IPS-20b (cell line): ENCODE measurements at regions not wholly inside any gene's neighbourhood (a gene's known extent, or its start where the extent isn't known, plus 50 kb on each side); places are given as distances from the start of the nearest gene placed in this dataset.

Experiments used
- H3K27ac ChIP-seq: one replicate; pipeline ENCODE4 v1.5.1; 2013; ENCODE audit warnings: low read length
- H3K27me3 ChIP-seq: 2 replicates; pipeline ENCODE4 v1.6.1; 2013; ENCODE audit warnings: mild to moderate bottlenecking, low read length, inconsistent platforms; ENCODE audit not compliant: insufficient read depth
- H3K36me3 ChIP-seq: 2 replicates; pipeline ENCODE4 v1.6.1; 2013; ENCODE audit warnings: low read depth, mild to moderate bottlenecking, inconsistent platforms, low read length, moderate library complexity; ENCODE audit not compliant: insufficient read depth
- H3K4me1 ChIP-seq: 2 replicates; pipeline ENCODE4 v1.6.1; 2013; ENCODE audit warnings: mild to moderate bottlenecking, control low read depth, inconsistent platforms, low read length, moderate library complexity; ENCODE audit not compliant: insufficient read depth
- H3K4me3 ChIP-seq: 2 replicates; pipeline ENCODE4 v1.5.1; 2013; ENCODE audit warnings: mild to moderate bottlenecking, low read length, inconsistent platforms
- H3K9ac ChIP-seq: 2 replicates; pipeline ENCODE4 v1.6.1; 2013; ENCODE audit warnings: low read depth, mild to moderate bottlenecking, inconsistent platforms, low read length, moderate library complexity
- H3K9me3 ChIP-seq: 2 replicates; pipeline ENCODE4 v1.6.1; 2013; ENCODE audit warnings: mild to moderate bottlenecking, low read depth, low read length, inconsistent platforms; ENCODE audit not compliant: insufficient read depth

- Histone ChIP-seq H3K4me1 (no peaks in the 10 kb centered on the region), H3K27ac (no peak overlapping the region), H3K27me3 (no peaks in the 10 kb centered on the region), H3K9me3 (no peaks in the 10 kb centered on the region), H3K36me3 (no peaks in the 10 kb centered on the region), H3K9ac (no peak overlapping the region), H3K4me3 (no peak overlapping the region)
These were observed 50.4 kb upstream of the ENPP7 start for GRCh38 chr17:79680318-79680695.

GRCh38 chr17:79679631-79680317 is 51.0 kb upstream of the ENPP7 start:
- H3K27me3 ChIP-seq, result no peaks in the 10 kb centered on the region

GRCh38 chr17:79678736-79679255 is 51.9 kb upstream of the ENPP7 start:
- peaks cover 3% of the 10 kb centered on the region; the same call in 1 of the 2 replicates for H3K9me3 ChIP-seq
- no peak overlapping the region for H3K27ac ChIP-seq
- H3K36me3 ChIP-seq, result no peaks in the 10 kb centered on the region
- H3K27me3 ChIP-seq, result no peaks in the 10 kb centered on the region
- no peak overlapping the region for H3K4me3 ChIP-seq
- H3K9ac ChIP-seq, result no peak overlapping the region
- H3K4me1 ChIP-seq, result no peaks in the 10 kb centered on the region

More at GRCh38 chr17:79679631-79680317, 51.0 kb upstream of the ENPP7 start:
- Histone ChIP-seq H3K27ac (no peak overlapping the region), H3K4me1 (no peaks in the 10 kb centered on the region), H3K9ac (no peak overlapping the region), H3K9me3 (no peaks in the 10 kb centered on the region), H3K36me3 (no peaks in the 10 kb centered on the region), H3K4me3 (no peak overlapping the region)

- Histone ChIP-seq H3K9me3 (peaks cover 8% of the 10 kb centered on the region; the same call in 1 of the 2 replicates), H3K27me3 (no peaks in the 10 kb centered on the region), H3K9ac (no peak overlapping the region), H3K27ac (no peak overlapping the region), H3K4me1 (no peaks in the 10 kb centered on the region), H3K4me3 (no peak overlapping the region), H3K36me3 (no peaks in the 10 kb centered on the region)
These were observed 52.5 kb upstream of the ENPP7 start for GRCh38 chr17:79678091-79678735.

GRCh38 chr17:79677646-79678045 is 53.1 kb upstream of the ENPP7 start:
- peaks cover 8% of the 10 kb centered on the region; the same call in 1 of the 2 replicates for H3K9me3 ChIP-seq
- H3K4me1 ChIP-seq, result no peaks in the 10 kb centered on the region
- no peaks in the 10 kb centered on the region for H3K36me3 ChIP-seq
- no peak overlapping the region for H3K27ac ChIP-seq
- no peak overlapping the region for H3K4me3 ChIP-seq
- H3K27me3 ChIP-seq, result no peaks in the 10 kb centered on the region
- no peak overlapping the region for H3K9ac ChIP-seq

- no peaks in the 10 kb centered on the region for H3K27me3 ChIP-seq
- peaks cover 8% of the 10 kb centered on the region; the same call in 1 of the 2 replicates for H3K9me3 ChIP-seq
- H3K27ac ChIP-seq, result no peak overlapping the region
- H3K4me3 ChIP-seq, result no peak overlapping the region
- no peaks in the 10 kb centered on the region for H3K4me1 ChIP-seq
- H3K36me3 ChIP-seq, result no peaks in the 10 kb centered on the region
- no peak overlapping the region for H3K9ac ChIP-seq
These were observed 53.9 kb upstream of the ENPP7 start for GRCh38 chr17:79676796-79677195.

- H3K36me3 ChIP-seq, result no peaks in the 10 kb centered on the region
- no peak overlapping the region for H3K27ac ChIP-seq
- no peaks in the 10 kb centered on the region for H3K4me1 ChIP-seq
- H3K4me3 ChIP-seq, result no peak overlapping the region
- H3K9me3 ChIP-seq, result peaks cover 8% of the 10 kb centered on the region; the same call in 1 of the 2 replicates
- no peak overlapping the region for H3K9ac ChIP-seq
- H3K27me3 ChIP-seq, result no peaks in the 10 kb centered on the region
These were observed 55.4 kb upstream of the ENPP7 start for GRCh38 chr17:79675413-79675725.

GRCh38 chr17:79674506-79675412 is 56.0 kb upstream of the ENPP7 start:
- Histone ChIP-seq H3K36me3 (no peaks in the 10 kb centered on the region), H3K27me3 (no peaks in the 10 kb centered on the region), H3K27ac (no peak overlapping the region), H3K4me3 (no peak overlapping the region), H3K9ac (no peak overlapping the region), H3K4me1 (no peaks in the 10 kb centered on the region), H3K9me3 (peaks cover 8% of the 10 kb centered on the region; the same call in 1 of the 2 replicates)

- Histone ChIP-seq H3K27ac (no peak overlapping the region), H3K27me3 (no peaks in the 10 kb centered on the region), H3K9me3 (peaks cover 8% of the 10 kb centered on the region; the same call in 1 of the 2 replicates), H3K9ac (no peak overlapping the region), H3K4me1 (no peaks in the 10 kb centered on the region), H3K36me3 (no peaks in the 10 kb centered on the region), H3K4me3 (no peak overlapping the region)
These were observed 57.2 kb upstream of the ENPP7 start for GRCh38 chr17:79673517-79673916.

GRCh38 chr17:79672496-79672895 is 58.2 kb upstream of the ENPP7 start:
- no peaks in the 10 kb centered on the region for H3K36me3 ChIP-seq
- peaks cover 8% of the 10 kb centered on the region; the same call in 1 of the 2 replicates for H3K9me3 ChIP-seq
- H3K4me1 ChIP-seq, result no peaks in the 10 kb centered on the region
- H3K9ac ChIP-seq, result no peak overlapping the region
- H3K27me3 ChIP-seq, result no peaks in the 10 kb centered on the region; the same call in 1 of the 2 replicates
- H3K4me3 ChIP-seq, result no peak overlapping the region
- H3K27ac ChIP-seq, result no peak overlapping the region

- H3K27ac ChIP-seq, result no peak overlapping the region
- H3K4me3 ChIP-seq, result no peak overlapping the region
- H3K9me3 ChIP-seq, result peaks cover 8% of the 10 kb centered on the region; the same call in 1 of the 2 replicates
- H3K36me3 ChIP-seq, result no peaks in the 10 kb centered on the region
- H3K27me3 ChIP-seq, result no peaks in the 10 kb centered on the region; the same call in 1 of the 2 replicates
- H3K4me1 ChIP-seq, result no peaks in the 10 kb centered on the region
- no peak overlapping the region for H3K9ac ChIP-seq
These were observed 59.6 kb upstream of the ENPP7 start for GRCh38 chr17:79671085-79671694.
